ENCODE measurements at regions not wholly inside any gene's neighbourhood (a gene's known extent, or its start where the extent isn't known, plus 50 kb on each side); places are given as distances from the start of the nearest gene placed in this dataset.
"Not testable (repeated sequence)": the region's sequence is repeated elsewhere in the genome, so short reads cannot be mapped to it uniquely, and the experiment has no call there.

- in situ Hi-C loops (cut with MboI; ENCODE audit: low pct_unique_long_range_greater_than_20kb, low sequenced_read_pairs) = no loop called here
- DNase-seq = no peak
Observed at GRCh38 chr16:65339062-65339461, 217.2 kb upstream of the CDH11 start.

DNA sequence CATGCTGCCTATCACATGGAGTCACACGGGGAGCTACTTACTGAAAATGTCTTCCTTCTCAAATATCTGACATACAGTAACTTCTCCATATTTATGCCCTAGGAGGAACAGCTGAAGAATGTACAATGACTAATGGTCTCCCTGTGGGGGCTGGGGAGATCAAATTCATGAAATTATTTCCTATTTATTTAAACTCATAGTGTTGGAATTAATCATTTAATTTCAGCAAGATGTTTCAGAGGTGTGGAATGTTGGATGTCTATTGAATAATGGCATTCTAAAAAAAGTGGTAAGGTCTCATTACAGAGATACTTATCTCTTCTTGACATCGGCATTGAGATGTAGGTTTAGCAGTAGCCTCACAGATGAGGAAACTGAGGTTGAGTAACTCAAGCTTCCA lies 214.3 kb upstream of the CDH11 start:
- DNase-seq = no peak
- in situ Hi-C loops (cut with MboI; ENCODE audit: low pct_unique_long_range_greater_than_20kb, low sequenced_read_pairs) = no loop called here

- no peak for DNase-seq
- in situ Hi-C loops (cut with MboI; ENCODE audit: low pct_unique_long_range_greater_than_20kb, low sequenced_read_pairs) = no loop called here
Observed at GRCh38 chr16:65334081-65334480, 212.2 kb upstream of the CDH11 start.

GRCh38 chr16:65333283-65333682 lies 211.4 kb upstream of the CDH11 start:
- no peak for DNase-seq
- in situ Hi-C loops (cut with MboI; ENCODE audit: low pct_unique_long_range_greater_than_20kb, low sequenced_read_pairs) = no loop called here

DNA sequence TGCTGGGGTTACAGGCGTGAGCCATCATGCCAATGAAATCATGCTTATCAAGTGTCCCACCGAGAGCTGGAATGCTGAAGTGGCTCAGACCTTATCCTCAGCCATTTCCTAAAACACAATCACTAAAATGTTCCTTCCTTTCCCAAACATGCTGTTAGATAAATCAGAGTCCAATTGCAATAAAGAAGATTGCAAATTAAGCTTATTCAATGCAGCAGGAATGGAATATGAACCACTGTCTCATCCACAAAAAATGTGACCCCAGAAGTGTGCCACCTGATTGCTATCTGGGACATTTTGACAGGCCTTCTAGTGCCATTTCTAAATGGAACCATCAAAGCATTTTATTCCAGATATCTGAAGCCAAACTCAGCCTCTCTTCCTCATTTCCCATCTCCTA lies 205.5 kb upstream of the CDH11 start:
- in situ Hi-C loops (cut with MboI; ENCODE audit: low pct_unique_long_range_greater_than_20kb, low sequenced_read_pairs) = no loop called here
- no peak for DNase-seq

- DNase-seq = peak; percentile 37
- in situ Hi-C loops (cut with MboI; ENCODE audit: low pct_unique_long_range_greater_than_20kb, low sequenced_read_pairs) = no loop called here
Observed at GRCh38 chr16:65323655-65324237, 201.9 kb upstream of the CDH11 start.

GRCh38 chr16:65319621-65320231 lies 197.9 kb upstream of the CDH11 start:
- in situ Hi-C loops (cut with MboI; ENCODE audit: low pct_unique_long_range_greater_than_20kb, low sequenced_read_pairs) = no loop called here
- DNase-seq = no peak

- in situ Hi-C loops (cut with MboI; ENCODE audit: low pct_unique_long_range_greater_than_20kb, low sequenced_read_pairs) = no loop called here
- no peak for DNase-seq
Observed at GRCh38 chr16:65318590-65319257, 196.9 kb upstream of the CDH11 start.

DNA sequence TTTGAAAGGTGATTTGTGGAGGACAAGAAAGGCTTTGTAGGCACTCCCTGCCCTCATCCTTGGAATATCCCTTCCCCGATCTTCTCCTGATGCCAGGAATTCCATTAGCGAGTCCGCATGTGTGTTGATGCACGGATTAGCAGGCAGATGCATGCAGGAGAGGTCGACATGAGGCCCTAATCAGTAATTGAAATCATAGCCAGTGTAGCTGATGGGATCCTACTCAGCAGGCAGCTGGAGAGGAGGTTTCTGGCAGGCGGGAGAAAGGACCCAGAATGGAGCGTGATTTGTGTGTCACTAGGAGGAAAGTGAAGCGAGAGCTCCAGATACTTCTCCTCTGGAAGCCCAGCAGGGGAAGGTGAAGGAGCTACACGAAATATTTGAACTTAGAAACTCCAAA lies 196.3 kb upstream of the CDH11 start:
- no peak for DNase-seq
- in situ Hi-C loops (cut with MboI; ENCODE audit: low pct_unique_long_range_greater_than_20kb, low sequenced_read_pairs) = no loop called here

GRCh38 chr16:65316808-65317207 lies 194.9 kb upstream of the CDH11 start:
- DNase-seq = no peak
- in situ Hi-C loops (cut with MboI; ENCODE audit: low pct_unique_long_range_greater_than_20kb, low sequenced_read_pairs) = no loop called here

DNA sequence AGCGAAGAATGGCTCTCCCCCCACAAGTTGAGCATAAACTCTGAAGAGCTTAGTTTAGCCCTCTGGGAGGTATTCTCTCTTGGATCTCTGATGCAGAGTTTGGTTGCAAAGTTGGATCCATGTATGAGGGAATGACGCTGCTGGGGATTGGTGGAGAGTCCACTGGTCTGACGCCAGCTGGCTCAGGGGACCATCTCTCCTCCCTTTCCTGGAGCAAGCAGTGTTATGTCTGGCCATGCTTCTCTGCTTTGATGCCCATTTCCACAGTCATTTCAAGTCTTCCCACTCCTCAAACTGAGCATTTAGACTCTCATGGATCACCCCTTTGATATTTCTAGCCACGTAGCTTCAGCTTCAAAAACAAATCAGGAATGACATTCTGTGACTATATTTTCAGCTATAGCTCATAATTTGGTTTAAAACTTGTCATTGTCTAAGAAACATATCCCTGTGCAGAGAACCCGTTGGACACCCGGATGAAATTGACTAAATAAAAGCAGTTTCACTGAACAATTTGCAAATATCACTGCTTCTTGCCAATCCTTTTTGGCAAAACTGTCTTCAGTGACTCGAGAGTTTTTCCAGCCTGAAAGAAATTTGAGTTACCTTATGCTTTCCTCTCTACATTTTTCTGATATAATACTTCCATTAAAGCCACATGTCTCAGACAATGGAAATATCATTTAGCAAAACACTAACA lies 193.4 kb upstream of the CDH11 start:
- in situ Hi-C loops (cut with MboI; ENCODE audit: low pct_unique_long_range_greater_than_20kb, low sequenced_read_pairs) = no loop called here
- no peak for DNase-seq

- DNase-seq = no peak
- in situ Hi-C loops (cut with MboI; ENCODE audit: low pct_unique_long_range_greater_than_20kb, low sequenced_read_pairs) = no loop called here
Observed at GRCh38 chr16:65314627-65315008, 192.8 kb upstream of the CDH11 start.

DNA sequence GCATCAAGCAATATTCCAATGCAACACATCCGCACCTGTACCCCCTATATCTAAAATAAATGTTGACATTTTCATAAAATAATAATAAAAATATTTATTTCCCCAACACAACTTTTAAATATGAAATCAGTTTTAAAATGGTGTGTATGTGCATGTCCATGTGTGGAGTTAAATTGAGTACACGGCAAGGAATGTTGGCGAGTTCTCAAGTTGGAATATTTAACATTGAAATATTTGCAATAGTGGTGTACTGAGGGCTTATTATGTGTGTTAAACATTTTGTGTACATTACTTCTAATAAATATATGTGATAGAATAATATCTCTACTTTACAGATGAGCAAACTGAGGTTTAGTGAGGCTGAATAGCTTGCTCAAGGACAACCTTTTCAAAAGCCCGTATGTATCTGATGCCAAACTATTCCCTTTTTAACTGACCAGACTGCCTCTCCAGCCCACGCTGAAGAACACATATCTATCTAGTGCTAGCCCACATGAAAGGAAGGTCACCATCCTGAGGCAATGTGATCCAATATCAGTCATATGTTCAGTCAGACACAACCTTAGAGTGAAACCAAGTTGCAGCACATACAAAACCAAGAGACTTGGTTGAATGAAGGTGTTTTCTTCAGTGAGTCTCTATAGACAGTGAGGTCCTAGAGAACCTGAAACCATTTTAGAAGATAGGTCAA lies 192.2 kb upstream of the CDH11 start:
- in situ Hi-C loops (cut with MboI; ENCODE audit: low pct_unique_long_range_greater_than_20kb, low sequenced_read_pairs) = no loop called here
- no peak for DNase-seq

GRCh38 chr16:65312795-65313194 lies 190.9 kb upstream of the CDH11 start:
- DNase-seq = no peak
- in situ Hi-C loops (cut with MboI; ENCODE audit: low pct_unique_long_range_greater_than_20kb, low sequenced_read_pairs) = no loop called here

DNA sequence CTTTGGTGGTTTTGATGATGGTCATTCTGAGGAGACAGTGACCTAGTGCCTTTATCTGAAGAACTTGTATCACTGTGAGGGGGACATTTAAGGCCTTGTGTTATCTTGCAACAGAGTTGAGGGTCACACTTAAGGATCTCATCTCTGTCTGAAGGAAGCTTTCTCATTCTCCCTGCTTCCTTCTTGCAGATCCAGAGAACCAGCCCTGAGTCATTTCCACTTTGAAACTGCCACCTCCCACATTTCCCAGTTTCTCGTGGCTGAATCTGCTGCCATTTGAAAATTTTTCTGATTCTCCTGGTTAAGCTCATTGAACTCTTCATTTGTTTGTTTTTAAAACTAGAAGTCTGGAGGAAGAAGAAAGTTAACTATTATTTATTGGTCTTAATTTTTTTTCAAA lies 190.2 kb upstream of the CDH11 start:
- in situ Hi-C loops (cut with MboI; ENCODE audit: low pct_unique_long_range_greater_than_20kb, low sequenced_read_pairs) = no loop called here
- DNase-seq = no peak

- DNase-seq; in situ Hi-C loops (cut with MboI; ENCODE audit: low pct_unique_long_range_greater_than_20kb, low sequenced_read_pairs): not testable (repeated sequence)
Observed at GRCh38 chr16:65310491-65310890, 188.6 kb upstream of the CDH11 start.

DNA sequence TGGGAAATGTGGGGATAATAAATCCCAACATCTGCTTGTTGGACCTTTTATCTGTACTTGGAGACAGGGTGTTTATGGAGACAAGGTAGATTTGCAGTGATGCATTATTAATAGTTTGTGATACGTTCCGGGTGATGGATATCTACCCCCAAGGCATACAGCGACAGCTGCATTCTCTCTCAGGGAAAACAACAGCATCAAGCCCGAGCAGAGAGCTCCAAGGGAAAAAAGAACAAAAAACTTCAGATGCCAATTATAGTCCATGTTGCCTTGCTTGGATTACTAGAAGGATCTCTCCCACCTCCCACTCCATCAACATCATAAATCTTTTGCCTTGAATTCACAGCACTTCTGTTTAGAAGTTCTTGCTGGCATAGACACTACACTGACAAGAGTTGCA lies 187.5 kb upstream of the CDH11 start:
- in situ Hi-C loops (cut with MboI; ENCODE audit: low pct_unique_long_range_greater_than_20kb, low sequenced_read_pairs) = no loop called here
- no peak for DNase-seq

GRCh38 chr16:65308506-65308905 lies 186.6 kb upstream of the CDH11 start:
- in situ Hi-C loops (cut with MboI; ENCODE audit: low pct_unique_long_range_greater_than_20kb, low sequenced_read_pairs) = no loop called here
- DNase-seq = no peak

GRCh38 chr16:65307286-65307685 lies 185.4 kb upstream of the CDH11 start:
- in situ Hi-C loops (cut with MboI; ENCODE audit: low pct_unique_long_range_greater_than_20kb, low sequenced_read_pairs) = no loop called here
- no peak for DNase-seq

- DNase-seq = no peak
- in situ Hi-C loops (cut with MboI; ENCODE audit: low pct_unique_long_range_greater_than_20kb, low sequenced_read_pairs) = no loop called here
Observed at GRCh38 chr16:65306722-65307121, 184.9 kb upstream of the CDH11 start.
